ENCODE measurements at regions not wholly inside any gene's neighbourhood (a gene's known extent, or its start where the extent isn't known, plus 50 kb on each side); places are given as distances from the start of the nearest gene placed in this dataset.

DNA sequence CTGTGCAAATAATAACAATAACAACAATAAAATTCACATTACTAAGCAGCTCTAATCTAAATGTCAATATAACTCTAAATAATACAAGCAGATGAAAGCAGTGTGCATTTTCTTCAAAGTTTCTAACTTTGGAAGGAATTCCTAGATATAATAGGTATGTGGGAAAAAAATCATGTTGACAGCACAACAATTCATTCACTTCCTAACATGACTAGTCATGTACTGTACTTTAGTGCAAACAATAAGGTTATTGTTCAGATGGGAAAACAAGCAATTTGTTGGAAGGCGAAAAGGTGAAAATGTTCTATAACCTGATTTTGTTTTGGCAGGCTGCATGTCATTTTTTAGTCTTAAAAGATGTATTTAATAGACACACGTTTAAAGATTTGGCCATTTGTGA, 484.3 kb upstream of the JAG1 start:
- no peak for TF ChIP-seq POLR2A (IDR thresholded peaks at IDR 0.05)
- TF ChIP-seq, protein P1, sequence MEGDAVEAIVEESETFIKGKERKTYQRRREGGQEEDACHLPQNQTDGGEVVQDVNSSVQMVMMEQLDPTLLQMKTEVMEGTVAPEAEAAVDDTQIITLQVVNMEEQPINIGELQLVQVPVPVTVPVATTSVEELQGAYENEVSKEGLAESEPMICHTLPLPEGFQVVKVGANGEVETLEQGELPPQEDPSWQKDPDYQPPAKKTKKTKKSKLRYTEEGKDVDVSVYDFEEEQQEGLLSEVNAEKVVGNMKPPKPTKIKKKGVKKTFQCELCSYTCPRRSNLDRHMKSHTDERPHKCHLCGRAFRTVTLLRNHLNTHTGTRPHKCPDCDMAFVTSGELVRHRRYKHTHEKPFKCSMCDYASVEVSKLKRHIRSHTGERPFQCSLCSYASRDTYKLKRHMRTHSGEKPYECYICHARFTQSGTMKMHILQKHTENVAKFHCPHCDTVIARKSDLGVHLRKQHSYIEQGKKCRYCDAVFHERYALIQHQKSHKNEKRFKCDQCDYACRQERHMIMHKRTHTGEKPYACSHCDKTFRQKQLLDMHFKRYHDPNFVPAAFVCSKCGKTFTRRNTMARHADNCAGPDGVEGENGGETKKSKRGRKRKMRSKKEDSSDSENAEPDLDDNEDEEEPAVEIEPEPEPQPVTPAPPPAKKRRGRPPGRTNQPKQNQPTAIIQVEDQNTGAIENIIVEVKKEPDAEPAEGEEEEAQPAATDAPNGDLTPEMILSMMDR (IDR thresholded peaks at IDR 0.05) = no peak

Data from uterus (tissue), 2 donors.